H1 (cell line): ENCODE measurements at regions not wholly inside any gene's neighbourhood (a gene's known extent, or its start where the extent isn't known, plus 50 kb on each side); places are given as distances from the start of the nearest gene placed in this dataset.

Source experiments
- ATF2 ChIP-seq: IDR thresholded peaks from 2 replicates; pipeline ENCODE4 v1.6.1; 2012; ENCODE audit warnings: low read length, inconsistent platforms
- BRCA1 ChIP-seq: IDR thresholded peaks from 2 replicates; pipeline ENCODE4 v1.6.1; 2012; ENCODE audit warnings: low read depth, low read length, improper control_type of control experiment
- RXRA ChIP-seq: IDR thresholded peaks from 2 replicates; pipeline ENCODE4 v1.6.1; 2011; ENCODE audit warnings: low read depth, mild to moderate bottlenecking, low read length, moderate library complexity; ENCODE audit not compliant: insufficient read depth

- no peak for TF ChIP-seq ATF2
- TF ChIP-seq RXRA = no peak
- TF ChIP-seq BRCA1 = no peak
Measured at GRCh38 chr2:222802514-222803196, 58.2 kb upstream of the ACSL3 start (continued).
